Erythroblast (primary cell): ENCODE measurements at regions not wholly inside any gene's neighbourhood (a gene's known extent, or its start where the extent isn't known, plus 50 kb on each side); places are given as distances from the start of the nearest gene placed in this dataset.

Experiments used
- GATA1 ChIP-seq: IDR thresholded peaks from 2 replicates; pipeline ENCODE4 v1.6.1; 2011; ENCODE audit warnings: low read depth, mild to moderate bottlenecking, control low read depth, low read length, moderate library complexity
- POLR2A ChIP-seq: IDR thresholded peaks from 2 replicates; pipeline ENCODE4 v1.6.1; 2011; ENCODE audit warnings: mild to moderate bottlenecking, low read length

GRCh38 chr9:78386773-78387172, 89.8 kb downstream of the PSAT1 start:
- TF ChIP-seq POLR2A: no peak
- no peak for TF ChIP-seq GATA1
